ENCODE measurements at regions not wholly inside any gene's neighbourhood (a gene's known extent, or its start where the extent isn't known, plus 50 kb on each side); places are given as distances from the start of the nearest gene placed in this dataset.

- Histone ChIP-seq H3K4me3 (ENCODE audit: low read length) (no peak overlapping the region), H2AFZ (ENCODE audit: low read length) (no peak overlapping the region), H3K4me2 (ENCODE audit: low read depth, low read length, poor library complexity, severe bottlenecking) (no peak overlapping the region), H4K20me1 (ENCODE audit: insufficient read depth, low read depth, low read length) (no peaks in the 10 kb centered on the region), H3K79me2 (ENCODE audit: low read length) (no peaks in the 10 kb centered on the region), H3K27ac (ENCODE audit: low read length) (no peak overlapping the region), H3K9me2 (replicated peaks; ENCODE audit: insufficient read depth, low read length) (no peaks in the 10 kb centered on the region), H3K4me1 (ENCODE audit: low read length) (no peaks in the 10 kb centered on the region), H3K9ac (ENCODE audit: low read length) (no peak overlapping the region), H3K36me3 (ENCODE audit: insufficient read depth, low read length) (no peaks in the 10 kb centered on the region), H3K27me3 (ENCODE audit: low read length) (no peaks in the 10 kb centered on the region), H3K9me3 (ENCODE audit: low read length) (no peaks in the 10 kb centered on the region)
- no peak for DNase-seq
Observed at GRCh38 chr1:30034105-30034626, 689.2 kb downstream of the MATN1 start.

GRCh38 chr1:30033256-30034104 lies 689.9 kb downstream of the MATN1 start:
- no peak overlapping the region for H3K4me2 ChIP-seq (ENCODE audit: low read depth, low read length, poor library complexity, severe bottlenecking)
- no peak overlapping the region for H3K4me3 ChIP-seq (ENCODE audit: low read length)
- H3K9me3 ChIP-seq (ENCODE audit: low read length) = no peaks in the 10 kb centered on the region
- H3K9me2 ChIP-seq (replicated peaks; ENCODE audit: insufficient read depth, low read length) = no peaks in the 10 kb centered on the region
- no peak overlapping the region for H3K9ac ChIP-seq (ENCODE audit: low read length)
- no peaks in the 10 kb centered on the region for H3K27me3 ChIP-seq (ENCODE audit: low read length)
- no peak overlapping the region for H3K27ac ChIP-seq (ENCODE audit: low read length)
- H3K79me2 ChIP-seq (ENCODE audit: low read length) = no peaks in the 10 kb centered on the region
- DNase-seq = no peak
- H3K4me1 ChIP-seq (ENCODE audit: low read length) = no peaks in the 10 kb centered on the region
- H3K36me3 ChIP-seq (ENCODE audit: insufficient read depth, low read length) = no peaks in the 10 kb centered on the region
- H2AFZ ChIP-seq (ENCODE audit: low read length) = no peak overlapping the region
- no peaks in the 10 kb centered on the region for H4K20me1 ChIP-seq (ENCODE audit: insufficient read depth, low read depth, low read length)

- Histone ChIP-seq H3K27me3 (ENCODE audit: low read length) (no peaks in the 10 kb centered on the region), H3K4me1 (ENCODE audit: low read length) (no peaks in the 10 kb centered on the region), H3K9ac (ENCODE audit: low read length) (no peak overlapping the region), H3K9me3 (ENCODE audit: low read length) (no peaks in the 10 kb centered on the region), H3K4me2 (ENCODE audit: low read depth, low read length, poor library complexity, severe bottlenecking) (no peak overlapping the region), H3K36me3 (ENCODE audit: insufficient read depth, low read length) (no peaks in the 10 kb centered on the region), H3K27ac (ENCODE audit: low read length) (no peak overlapping the region), H4K20me1 (ENCODE audit: insufficient read depth, low read depth, low read length) (no peaks in the 10 kb centered on the region), H3K79me2 (ENCODE audit: low read length) (no peaks in the 10 kb centered on the region), H2AFZ (ENCODE audit: low read length) (no peak overlapping the region), H3K9me2 (replicated peaks; ENCODE audit: insufficient read depth, low read length) (no peaks in the 10 kb centered on the region), H3K4me3 (ENCODE audit: low read length) (no peak overlapping the region)
- DNase-seq = no peak
Observed at GRCh38 chr1:30032302-30032701, 691.1 kb downstream of the MATN1 start.

- H4K20me1 ChIP-seq (ENCODE audit: insufficient read depth, low read depth, low read length) = no peaks in the 10 kb centered on the region
- no peak overlapping the region for H3K27ac ChIP-seq (ENCODE audit: low read length)
- DNase-seq = no peak
- no peaks in the 10 kb centered on the region for H3K9me3 ChIP-seq (ENCODE audit: low read length)
- H3K4me1 ChIP-seq (ENCODE audit: low read length) = no peaks in the 10 kb centered on the region
- no peak overlapping the region for H3K4me3 ChIP-seq (ENCODE audit: low read length)
- H2AFZ ChIP-seq (ENCODE audit: low read length) = no peak overlapping the region
- no peak overlapping the region for H3K4me2 ChIP-seq (ENCODE audit: low read depth, low read length, poor library complexity, severe bottlenecking)
- no peaks in the 10 kb centered on the region for H3K9me2 ChIP-seq (replicated peaks; ENCODE audit: insufficient read depth, low read length)
- H3K27me3 ChIP-seq (ENCODE audit: low read length) = no peaks in the 10 kb centered on the region
- no peaks in the 10 kb centered on the region for H3K79me2 ChIP-seq (ENCODE audit: low read length)
- no peaks in the 10 kb centered on the region for H3K36me3 ChIP-seq (ENCODE audit: insufficient read depth, low read length)
- H3K9ac ChIP-seq (ENCODE audit: low read length) = no peak overlapping the region
Observed at GRCh38 chr1:30029677-30030076, 693.7 kb downstream of the MATN1 start.

GRCh38 chr1:30028939-30029338 lies 694.4 kb downstream of the MATN1 start:
- Histone ChIP-seq H3K4me1 (ENCODE audit: low read length) (no peaks in the 10 kb centered on the region), H3K4me3 (ENCODE audit: low read length) (no peak overlapping the region), H2AFZ (ENCODE audit: low read length) (no peak overlapping the region)

GRCh38 chr1:30028283-30028682 lies 695.1 kb downstream of the MATN1 start:
- no peak overlapping the region for H3K9ac ChIP-seq (ENCODE audit: low read length)
- H3K9me3 ChIP-seq (ENCODE audit: low read length) = no peaks in the 10 kb centered on the region
- H3K36me3 ChIP-seq (ENCODE audit: insufficient read depth, low read length) = no peaks in the 10 kb centered on the region
- H3K4me3 ChIP-seq (ENCODE audit: low read length) = no peak overlapping the region
- H4K20me1 ChIP-seq (ENCODE audit: insufficient read depth, low read depth, low read length) = no peaks in the 10 kb centered on the region
- H3K9me2 ChIP-seq (replicated peaks; ENCODE audit: insufficient read depth, low read length) = no peaks in the 10 kb centered on the region
- no peaks in the 10 kb centered on the region for H3K79me2 ChIP-seq (ENCODE audit: low read length)
- no peaks in the 10 kb centered on the region for H3K4me1 ChIP-seq (ENCODE audit: low read length)
- H2AFZ ChIP-seq (ENCODE audit: low read length) = no peak overlapping the region
- no peak overlapping the region for H3K4me2 ChIP-seq (ENCODE audit: low read depth, low read length, poor library complexity, severe bottlenecking)
- no peak overlapping the region for H3K27ac ChIP-seq (ENCODE audit: low read length)
- no peak for DNase-seq
- no peaks in the 10 kb centered on the region for H3K27me3 ChIP-seq (ENCODE audit: low read length)

More at GRCh38 chr1:30028939-30029338, 694.4 kb downstream of the MATN1 start:
- Histone ChIP-seq H3K36me3 (ENCODE audit: insufficient read depth, low read length) (no peaks in the 10 kb centered on the region), H3K9ac (ENCODE audit: low read length) (no peak overlapping the region), H3K27ac (ENCODE audit: low read length) (no peak overlapping the region), H3K9me3 (ENCODE audit: low read length) (no peaks in the 10 kb centered on the region), H3K4me2 (ENCODE audit: low read depth, low read length, poor library complexity, severe bottlenecking) (no peak overlapping the region), H3K79me2 (ENCODE audit: low read length) (no peaks in the 10 kb centered on the region), H3K9me2 (replicated peaks; ENCODE audit: insufficient read depth, low read length) (no peaks in the 10 kb centered on the region), H4K20me1 (ENCODE audit: insufficient read depth, low read depth, low read length) (no peaks in the 10 kb centered on the region), H3K27me3 (ENCODE audit: low read length) (no peaks in the 10 kb centered on the region)
- DNase-seq = no peak

- H3K27ac ChIP-seq (ENCODE audit: low read length) = no peak overlapping the region
- DNase-seq = no peak
- H3K27me3 ChIP-seq (ENCODE audit: low read length) = no peaks in the 10 kb centered on the region
- no peak overlapping the region for H3K4me2 ChIP-seq (ENCODE audit: low read depth, low read length, poor library complexity, severe bottlenecking)
- H4K20me1 ChIP-seq (ENCODE audit: insufficient read depth, low read depth, low read length) = no peaks in the 10 kb centered on the region
- no peaks in the 10 kb centered on the region for H3K4me1 ChIP-seq (ENCODE audit: low read length)
- H3K9me2 ChIP-seq (replicated peaks; ENCODE audit: insufficient read depth, low read length) = no peaks in the 10 kb centered on the region
- H3K9me3 ChIP-seq (ENCODE audit: low read length) = no peaks in the 10 kb centered on the region
- H3K4me3 ChIP-seq (ENCODE audit: low read length) = no peak overlapping the region
- H3K9ac ChIP-seq (ENCODE audit: low read length) = no peak overlapping the region
- H3K36me3 ChIP-seq (ENCODE audit: insufficient read depth, low read length) = no peaks in the 10 kb centered on the region
- no peak overlapping the region for H2AFZ ChIP-seq (ENCODE audit: low read length)
- no peaks in the 10 kb centered on the region for H3K79me2 ChIP-seq (ENCODE audit: low read length)
Observed at GRCh38 chr1:30027247-30027646, 696.1 kb downstream of the MATN1 start.

- Histone ChIP-seq H4K20me1 (ENCODE audit: insufficient read depth, low read depth, low read length) (no peaks in the 10 kb centered on the region), H3K4me3 (ENCODE audit: low read length) (no peak overlapping the region), H3K9me2 (replicated peaks; ENCODE audit: insufficient read depth, low read length) (no peaks in the 10 kb centered on the region), H3K4me2 (ENCODE audit: low read depth, low read length, poor library complexity, severe bottlenecking) (no peak overlapping the region), H3K27ac (ENCODE audit: low read length) (no peak overlapping the region), H3K4me1 (ENCODE audit: low read length) (no peaks in the 10 kb centered on the region), H3K9me3 (ENCODE audit: low read length) (no peaks in the 10 kb centered on the region), H3K27me3 (ENCODE audit: low read length) (no peaks in the 10 kb centered on the region), H3K36me3 (ENCODE audit: insufficient read depth, low read length) (no peaks in the 10 kb centered on the region), H3K79me2 (ENCODE audit: low read length) (no peaks in the 10 kb centered on the region), H2AFZ (ENCODE audit: low read length) (no peak overlapping the region), H3K9ac (ENCODE audit: low read length) (no peak overlapping the region)
- no peak for DNase-seq
Observed at GRCh38 chr1:30024411-30025195, 698.8 kb downstream of the MATN1 start.
